Mucosa of descending colon (tissue), 3 donors: ENCODE measurements at regions not wholly inside any gene's neighbourhood (a gene's known extent, or its start where the extent isn't known, plus 50 kb on each side); places are given as distances from the start of the nearest gene placed in this dataset.
"Not testable (repeated sequence)": the region's sequence is repeated elsewhere in the genome, so short reads cannot be mapped to it uniquely, and the experiment has no call there.

Source experiments
- ATAC-seq: fragments of 200-7000 bp; cut with Tn5 transposase; one replicate; pipeline ENCODE4 v1.9.1; 2020; ENCODE audit warnings: mild to moderate bottlenecking, moderate library complexity
- DNase-seq, 3 donors: peaks; one replicate each; pipeline ENCODE4 v3.0.0-alpha.2; 2020
- H3K36me3 ChIP-seq: fragments of 200-600 bp; one replicate; pipeline ENCODE4 v1.8.0; 2021; ENCODE audit warnings: low read depth, mild to moderate bottlenecking
- H3K4me1 ChIP-seq: fragments of 200-600 bp; one replicate; pipeline ENCODE4 v1.8.0; 2021; ENCODE audit warnings: low read depth, mild to moderate bottlenecking
- H3K4me3 ChIP-seq: fragments of 200-600 bp; one replicate; pipeline ENCODE4 v1.8.0; 2021; ENCODE audit warnings: mild to moderate bottlenecking
- H3K9me3 ChIP-seq: fragments of 200-600 bp; one replicate; pipeline ENCODE4 v1.8.0; 2021; ENCODE audit warnings: mild to moderate bottlenecking
- intact Hi-C, 2 donors: fragments of 100-400 bp; cut with DNase I in 1 of 2; cut with micrococcal nuclease in 1 of 2; formaldehyde crosslinking; loops; one replicate each; pipeline versions ENCODE4 v1.11.0 to v1.11.1; 2022; cut with DNase I, micrococcal nuclease
- TF ChIP-seq, protein P1 (sequence below): fragments of 200-600 bp; IDR thresholded peaks from one replicate; pipeline ENCODE4 v1.8.0; 2022; ENCODE audit warnings: antibody characterized with exemption, mild to moderate bottlenecking
- donor health status: DM: no; HTN: no; CAD: no; lungs with moderate emphysema.
- donor health status: DM: no; HTN: no; CAD: no.
- donor health status: DM: no; HTN: yes; CAD: no.

- intact Hi-C loops: no loop called here
- H3K36me3 ChIP-seq: no peaks in the 10 kb centered on the region
- ATAC-seq (no peak), DNase-seq (no peak)
- TF ChIP-seq, protein P1, sequence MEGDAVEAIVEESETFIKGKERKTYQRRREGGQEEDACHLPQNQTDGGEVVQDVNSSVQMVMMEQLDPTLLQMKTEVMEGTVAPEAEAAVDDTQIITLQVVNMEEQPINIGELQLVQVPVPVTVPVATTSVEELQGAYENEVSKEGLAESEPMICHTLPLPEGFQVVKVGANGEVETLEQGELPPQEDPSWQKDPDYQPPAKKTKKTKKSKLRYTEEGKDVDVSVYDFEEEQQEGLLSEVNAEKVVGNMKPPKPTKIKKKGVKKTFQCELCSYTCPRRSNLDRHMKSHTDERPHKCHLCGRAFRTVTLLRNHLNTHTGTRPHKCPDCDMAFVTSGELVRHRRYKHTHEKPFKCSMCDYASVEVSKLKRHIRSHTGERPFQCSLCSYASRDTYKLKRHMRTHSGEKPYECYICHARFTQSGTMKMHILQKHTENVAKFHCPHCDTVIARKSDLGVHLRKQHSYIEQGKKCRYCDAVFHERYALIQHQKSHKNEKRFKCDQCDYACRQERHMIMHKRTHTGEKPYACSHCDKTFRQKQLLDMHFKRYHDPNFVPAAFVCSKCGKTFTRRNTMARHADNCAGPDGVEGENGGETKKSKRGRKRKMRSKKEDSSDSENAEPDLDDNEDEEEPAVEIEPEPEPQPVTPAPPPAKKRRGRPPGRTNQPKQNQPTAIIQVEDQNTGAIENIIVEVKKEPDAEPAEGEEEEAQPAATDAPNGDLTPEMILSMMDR: no peak
- H3K4me3 ChIP-seq: no peak overlapping the region
- no peaks in the 10 kb centered on the region for H3K4me1 ChIP-seq
- H3K9me3 ChIP-seq: peaks cover 14% of the 10 kb centered on the region
Observed at GRCh38 chr5:30438785-30439184, 754.7 kb upstream of the CDH6 start.

GRCh38 chr5:30436691-30437090 is 756.8 kb upstream of the CDH6 start:
- Histone ChIP-seq H3K36me3 (no peaks in the 10 kb centered on the region), H3K4me1 (no peaks in the 10 kb centered on the region), H3K4me3 (no peak overlapping the region), H3K9me3 (peaks cover 14% of the 10 kb centered on the region)
- DNase-seq (no peak), ATAC-seq (no peak)
- intact Hi-C loops: no loop called here
- TF ChIP-seq, protein P1: no peak

GRCh38 chr5:30428866-30429407 is 764.5 kb upstream of the CDH6 start:
- ATAC-seq, H3K9me3 ChIP-seq, H3K4me1 ChIP-seq, H3K36me3 ChIP-seq, intact Hi-C loops, H3K4me3 ChIP-seq: not testable (repeated sequence)
- DNase-seq: peak; percentile 42 to 51 (median 48)

DNA sequence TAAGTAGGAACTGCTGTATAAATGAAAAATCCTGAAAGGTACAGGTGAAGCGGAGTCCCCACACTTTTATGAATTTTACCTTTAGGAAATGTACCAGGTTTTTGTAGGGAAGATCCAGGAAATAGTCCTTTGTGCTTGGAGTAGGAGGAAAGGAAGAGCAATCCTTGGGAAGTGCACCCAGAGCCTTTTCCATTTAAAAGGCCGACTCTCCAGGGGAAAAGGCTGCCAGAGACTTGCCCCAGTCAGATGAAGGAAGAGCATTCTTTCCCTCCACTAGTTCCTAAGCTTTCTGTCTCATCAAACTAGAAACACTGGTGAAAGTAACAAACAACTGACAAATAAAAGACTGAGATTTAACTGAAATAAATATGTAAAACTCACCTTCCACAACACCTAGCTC is 779.4 kb upstream of the CDH6 start:
- no peaks in the 10 kb centered on the region for H3K36me3 ChIP-seq
- DNase-seq (no peak), ATAC-seq (no peak)
- intact Hi-C loops: no loop called here
- H3K4me3 ChIP-seq: no peak overlapping the region
- H3K9me3 ChIP-seq: no peaks in the 10 kb centered on the region
- TF ChIP-seq, protein P1: no peak
- H3K4me1 ChIP-seq: no peaks in the 10 kb centered on the region

- no peaks in the 10 kb centered on the region for H3K9me3 ChIP-seq
- no peak for DNase-seq
- no peak for ATAC-seq
- no peaks in the 10 kb centered on the region for H3K4me1 ChIP-seq
- H3K4me3 ChIP-seq: no peak overlapping the region
- TF ChIP-seq, protein P1: no peak
- H3K36me3 ChIP-seq: no peaks in the 10 kb centered on the region
- intact Hi-C loops: no loop called here
Observed at GRCh38 chr5:30413540-30413939, 779.9 kb upstream of the CDH6 start.

GRCh38 chr5:30405821-30406220 is 787.7 kb upstream of the CDH6 start:
- Histone ChIP-seq H3K9me3 (no peaks in the 10 kb centered on the region), H3K4me1 (no peaks in the 10 kb centered on the region), H3K4me3 (no peak overlapping the region), H3K36me3 (no peaks in the 10 kb centered on the region)
- TF ChIP-seq, protein P1: no peak
- intact Hi-C loops: no loop called here
- DNase-seq: no peak
- no peak for ATAC-seq
